A673 (cell line): ENCODE measurements at regions not wholly inside any gene's neighbourhood (a gene's known extent, or its start where the extent isn't known, plus 50 kb on each side); places are given as distances from the start of the nearest gene placed in this dataset.

Experiments used
- BruUV-seq: library from RNA; stranded (reverse); fragments of 400-500 nt; replicated peaks from 2 replicates; lab custom pipeline; 2021; lab: Mats Ljungman, UMichigan
- CTCF ChIA-PET: fragments of 300-600 bp; sonication (Branson Sonifier 250); formaldehyde crosslinking; loops from one replicate; lab custom pipeline; 2022; ENCODE audit warnings: antibody characterized with exemption; lab: Charles Lee
- POLR2A ChIA-PET: fragments of 300-600 bp; sonication (Branson Sonifier 250); formaldehyde crosslinking; loops from one replicate; lab custom pipeline; 2022; ENCODE audit warnings: antibody characterized with exemption; ENCODE audit not compliant: low non-redundant PET; lab: Charles Lee
- DNase-seq: peaks from one replicate; pipeline ENCODE4 v3.0.0-alpha.2; 2015; ENCODE audit warnings: low spot score
- H3K27ac ChIP-seq: fragments of 200-600 bp; sonication (generic); 2 replicates; pipeline ENCODE4 v1.5.1; 2016; ENCODE audit warnings: mixed run types, low read depth, mild to moderate bottlenecking, mixed read lengths, antibody characterized with exemption, low read length; ENCODE audit not compliant: poor library complexity, severe bottlenecking
- H3K27me3 ChIP-seq: fragments of 200-600 bp; sonication (generic); replicated peaks from 2 replicates; pipeline ENCODE4 v1.6.1; 2017; ENCODE audit warnings: mixed run types, low read depth, mild to moderate bottlenecking, mixed read lengths, antibody characterized with exemption, low read length; ENCODE audit not compliant: insufficient read depth, poor library complexity
- H3K36me3 ChIP-seq: fragments of 200-600 bp; sonication (generic); 2 replicates; pipeline ENCODE4 v1.6.1; 2016; ENCODE audit warnings: mixed run types, mild to moderate bottlenecking, mixed read lengths, antibody characterized with exemption, low read length; ENCODE audit not compliant: insufficient read depth, poor library complexity, severe bottlenecking
- H3K4me1 ChIP-seq: fragments of 200-600 bp; sonication (generic); 2 replicates; pipeline ENCODE4 v1.6.1; 2017; ENCODE audit warnings: mixed run types, mild to moderate bottlenecking, mixed read lengths, antibody characterized with exemption, low read length; ENCODE audit not compliant: insufficient read depth, poor library complexity, severe bottlenecking
- H3K4me3 ChIP-seq: fragments of 200-600 bp; sonication (generic); 2 replicates; pipeline ENCODE4 v1.5.1; 2016; ENCODE audit warnings: low read depth, mixed run types, mild to moderate bottlenecking, mixed read lengths, low read length; ENCODE audit not compliant: poor library complexity, severe bottlenecking
- H3K9me3 ChIP-seq: fragments of 200-600 bp; sonication (generic); 2 replicates; pipeline ENCODE4 v1.6.1; 2016; ENCODE audit warnings: mixed run types, low read depth, mild to moderate bottlenecking, mixed read lengths, antibody characterized with exemption, low read length; ENCODE audit not compliant: poor library complexity, severe bottlenecking
- CTCF ChIP-seq: fragments of 300-800, 200-600 bp; sonication (generic); conservative IDR thresholded peaks from 2 replicates; pipeline ENCODE4 v1.5.1; 2017; ENCODE audit warnings: low read depth, mild to moderate bottlenecking, antibody characterized with exemption, low read length, moderate library complexity, mixed read lengths
- EZH2 ChIP-seq: fragments of 200-600 bp; sonication (generic); IDR thresholded peaks from 2 replicates; pipeline ENCODE4 v1.6.1; 2017; ENCODE audit warnings: borderline replicate concordance, low read depth, mild to moderate bottlenecking, mixed read lengths, antibody characterized with exemption, low read length; ENCODE audit not compliant: poor library complexity, severe bottlenecking
- intact Hi-C: fragments of 100-400 bp; cut with micrococcal nuclease; formaldehyde crosslinking; loops from one replicate; pipeline ENCODE4 v1.10.0; 2022; ENCODE audit not compliant: unreplicated experiment

GRCh38 chr1:229985613-229986010 lies 81.4 kb upstream of the GALNT2 start:
- Histone ChIP-seq H3K9me3 (no peaks in the 10 kb centered on the region), H3K27ac (no peak overlapping the region), H3K4me1 (no peaks in the 10 kb centered on the region), H3K36me3 (no peaks in the 10 kb centered on the region), H3K27me3 (no peaks in the 10 kb centered on the region), H3K4me3 (no peak overlapping the region)
- BruUV-seq, result no TSS peak
- DNase-seq, result no peak
- TF ChIP-seq CTCF (no peak), EZH2 (no peak)
- intact Hi-C loops, result no loop called here
- ChIA-PET POLR2A (no interaction called here), CTCF (no interaction called here)

- Histone ChIP-seq H3K36me3 (no peaks in the 10 kb centered on the region), H3K4me3 (no peak overlapping the region), H3K4me1 (no peaks in the 10 kb centered on the region), H3K9me3 (no peaks in the 10 kb centered on the region), H3K27me3 (no peaks in the 10 kb centered on the region), H3K27ac (no peak overlapping the region)
- BruUV-seq, result no TSS peak
- intact Hi-C loops, result no loop called here
- ChIA-PET POLR2A (no interaction called here), CTCF (interaction anchor here (0.7 kb wide), 1 partner anchor 272 kb away, joined by 3 read pairs; no protein-coding TSS in a partner anchor)
- DNase-seq, result no peak
- no peak for TF ChIP-seq CTCF
- no peak for TF ChIP-seq EZH2
Measured at GRCh38 chr1:229986737-229987337, 80.2 kb upstream of the GALNT2 start.

- Histone ChIP-seq H3K4me1 (no peaks in the 10 kb centered on the region), H3K27me3 (no peaks in the 10 kb centered on the region), H3K36me3 (no peaks in the 10 kb centered on the region), H3K4me3 (no peak overlapping the region), H3K27ac (no peak overlapping the region), H3K9me3 (no peaks in the 10 kb centered on the region)
- TF ChIP-seq EZH2 (no peak), CTCF (no peak)
- ChIA-PET CTCF (no interaction called here), POLR2A (interaction anchor here (0.5 kb wide), 1 partner anchor 67 kb away, joined by 3 read pairs; no protein-coding TSS in a partner anchor)
- DNase-seq, result no peak
- no TSS peak for BruUV-seq
- intact Hi-C loops, result no loop called here
Measured at GRCh38 chr1:229987953-229988352, 79.1 kb upstream of the GALNT2 start.
